Adrenal gland (tissue), 9 donors: ENCODE measurements at regions not wholly inside any gene's neighbourhood (a gene's known extent, or its start where the extent isn't known, plus 50 kb on each side); places are given as distances from the start of the nearest gene placed in this dataset.

Experiments
- DNase-seq, 7 donors: peaks; one replicate each; pipeline ENCODE4 v3.0.0-alpha.2; 2019 to 2020
- H3K27ac ChIP-seq, 5 donors: fragments of 200-600 bp; sonication (generic) in 4 of 5; 1 replicate in 3 of 5; 2 replicates in 2 of 5; pipeline versions ENCODE4 v1.5.1 to v1.8.0; 2016 to 2020; ENCODE audit warnings: mild to moderate bottlenecking in 1 of 5
- H3K27me3 ChIP-seq: fragments of 200-600 bp; 2 replicates; pipeline ENCODE4 v1.8.0; 2021
- H3K36me3 ChIP-seq, 2 donors: fragments of 200-600 bp; replicated peaks in 1 of 2; 1 replicate in 1 of 2; 2 replicates in 1 of 2; pipeline versions ENCODE4 v1.5.1 to v1.8.0; 2018 to 2022
- H3K4me1 ChIP-seq, 2 donors: fragments of 200-600 bp; replicated peaks in 1 of 2; 1 replicate in 1 of 2; 2 replicates in 1 of 2; pipeline versions ENCODE4 v1.5.1 to v1.8.0; 2018 to 2021
- H3K4me3 ChIP-seq, 4 donors: fragments of 200-600 bp; sonication (generic) in 3 of 4; one replicate each; pipeline ENCODE4 v1.5.1; 2016 to 2018
- H3K9me3 ChIP-seq, 3 donors: fragments of 200-600 bp; sonication (generic) in 1 of 3; replicated peaks in 1 of 3; 1 replicate in 2 of 3; 2 replicates in 1 of 3; pipeline versions ENCODE4 v1.5.1 to v1.8.0; 2016 to 2021
- CTCF ChIP-seq, 6 experiments: fragments of 450-650 bp in 4 of 6; fragments of 200-600 bp in 2 of 6; sonication (generic) in 1 of 6; IDR thresholded peaks; 1 replicate in 5 of 6; 2 replicates in 1 of 6; pipeline versions ENCODE4 v1.5.1 to v1.8.0; 2016 to 2021; ENCODE audit warnings: antibody characterized with exemption in 6 of 6, mild to moderate bottlenecking in 2 of 6, moderate library complexity in 1 of 6
- POLR2A ChIP-seq, 2 donors: fragments of 450-650 bp; IDR thresholded peaks; one replicate each; pipeline ENCODE4 v1.6.1; 2017; ENCODE audit warnings: antibody characterized with exemption in 2 of 2, mild to moderate bottlenecking in 2 of 2, moderate library complexity in 1 of 2
- WGBS, 4 donors: extraction: QIAGEN DNeasy Blood & Tissue Kit in 2 of 4; methylation state at CpG; one replicate each; pipeline versions ENCODE4 v1.1.5 to v1.1.7; 2013 to 2017; 5-methylcytosine and 5-hydroxymethylcytosine counted together
- intact Hi-C, 2 donors: fragments of 100-400 bp; cut with DNase I; formaldehyde crosslinking; loops; one replicate each; pipeline versions ENCODE4 v1.14.1 to v1.15.0; 2022 to 2023
- donor health status: healthy with polysubstance abuse.
- donor health status: Bipolar disorder and iron deficiency.
- donor health status: DM: yes; HTN: yes; CAD: no.
- donor health status: DM: no; HTN: no; CAD: no.
- donor health status: DM: no; HTN: no; CAD: no.

DNA sequence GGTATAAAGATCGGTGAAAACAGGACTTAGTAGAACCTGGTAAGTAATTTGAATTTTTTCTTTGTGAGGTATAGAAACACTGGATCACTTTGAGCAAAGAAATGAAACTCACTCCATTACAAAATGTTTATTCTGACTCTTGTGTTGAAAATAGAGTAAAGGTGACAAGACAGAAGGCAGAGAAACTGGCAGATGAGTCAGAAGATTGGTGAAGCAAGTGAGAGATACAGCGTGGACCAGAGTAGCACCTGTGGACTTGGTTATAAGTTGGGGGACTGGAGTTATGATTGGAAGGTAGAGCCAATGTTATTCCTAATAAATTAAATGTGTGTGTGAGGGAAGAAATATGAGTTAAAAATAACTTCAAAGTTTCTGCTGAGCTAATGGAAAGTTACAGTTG, 620.9 kb downstream of the ZWINT start:
- Histone ChIP-seq H3K27ac (no peak overlapping the region), H3K9me3 (no peaks in the 10 kb centered on the region), H3K4me3 (no peak overlapping the region), H3K36me3 (no peaks in the 10 kb centered on the region), H3K27me3 (no peaks in the 10 kb centered on the region), H3K4me1 (no peaks in the 10 kb centered on the region)
- TF ChIP-seq POLR2A (IDR thresholded peaks at IDR 0.05), result no peak
- no peak for TF ChIP-seq CTCF (IDR thresholded peaks at IDR 0.05)
- intact Hi-C loops, result no loop called here
- WGBS, 4 donors, result 62 to 83% (median 73%) methylated on average over 2 of the region's 2 CpGs
- no peak for DNase-seq

DNA sequence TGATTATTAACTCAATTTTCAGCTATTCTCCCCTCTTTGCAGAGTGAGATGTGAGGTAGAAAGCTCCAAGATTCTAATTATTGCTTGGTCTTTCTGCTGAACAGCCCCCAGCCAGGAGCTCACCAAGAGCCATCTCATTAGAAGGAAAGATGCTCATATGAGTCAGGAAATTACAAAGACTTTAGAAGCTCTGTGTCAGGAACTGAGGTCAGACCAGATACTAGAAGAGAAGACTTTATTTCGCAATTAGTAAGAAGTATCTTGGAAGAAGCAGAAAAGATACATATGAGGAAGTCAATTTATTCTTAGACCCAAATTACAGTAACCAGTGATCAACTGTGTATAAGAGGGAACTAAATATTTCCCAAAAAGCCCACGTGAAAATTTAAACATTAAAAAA, 626.9 kb downstream of the ZWINT start:
- H3K4me3 ChIP-seq, result no peak overlapping the region
- no peak overlapping the region for H3K27ac ChIP-seq
- no peak for DNase-seq
- intact Hi-C loops, result no loop called here
- no peaks in the 10 kb centered on the region for H3K9me3 ChIP-seq
- TF ChIP-seq CTCF (IDR thresholded peaks at IDR 0.05) (no peak), POLR2A (IDR thresholded peaks at IDR 0.05) (no peak)
- H3K4me1 ChIP-seq, result no peaks in the 10 kb centered on the region
- no peaks in the 10 kb centered on the region for H3K27me3 ChIP-seq
- no peaks in the 10 kb centered on the region for H3K36me3 ChIP-seq
- WGBS, 4 donors, result 63 to 74% (median 64%) methylated on average over 2 of the region's 2 CpGs

- no peak for DNase-seq
- Histone ChIP-seq H3K36me3 (no peaks in the 10 kb centered on the region), H3K4me3 (no peak overlapping the region), H3K27ac (no peak overlapping the region), H3K4me1 (no peaks in the 10 kb centered on the region), H3K9me3 (no peaks in the 10 kb centered on the region), H3K27me3 (no peaks in the 10 kb centered on the region)
- TF ChIP-seq POLR2A (IDR thresholded peaks at IDR 0.05) (no peak), CTCF (IDR thresholded peaks at IDR 0.05) (no peak)
- intact Hi-C loops, result no loop called here
- 77 to 90% (median 84%) methylated on average over 2 of the region's 2 CpGs for WGBS, 4 donors
Measured at GRCh38 chr10:55704950-55705349, 656.1 kb downstream of the ZWINT start.

- peak in 3 of 7 donors; percentile 22 to 32 (median 29) for DNase-seq
- Histone ChIP-seq H3K4me1 (no peaks in the 10 kb centered on the region), H3K36me3 (no peaks in the 10 kb centered on the region), H3K4me3 (no peak overlapping the region), H3K27me3 (no peaks in the 10 kb centered on the region), H3K9me3 (peaks cover 0 to 5% (median 0%) of the 10 kb centered on the region in 3 donors), H3K27ac (no peak overlapping the region)
- TF ChIP-seq CTCF (IDR thresholded peaks at IDR 0.05) (peak in 5 of 6 experiments; percentile 20 to 53 (median 29)), POLR2A (IDR thresholded peaks at IDR 0.05) (no peak)
- 58 to 71% (median 60%) methylated on average over 2 of the region's 2 CpGs for WGBS, 4 donors
- intact Hi-C loops, result no loop called here
Measured at GRCh38 chr10:55668326-55668922, 692.6 kb downstream of the ZWINT start.
